ENCODE measurements at regions not wholly inside any gene's neighbourhood (a gene's known extent, or its start where the extent isn't known, plus 50 kb on each side); places are given as distances from the start of the nearest gene placed in this dataset.

DNA sequence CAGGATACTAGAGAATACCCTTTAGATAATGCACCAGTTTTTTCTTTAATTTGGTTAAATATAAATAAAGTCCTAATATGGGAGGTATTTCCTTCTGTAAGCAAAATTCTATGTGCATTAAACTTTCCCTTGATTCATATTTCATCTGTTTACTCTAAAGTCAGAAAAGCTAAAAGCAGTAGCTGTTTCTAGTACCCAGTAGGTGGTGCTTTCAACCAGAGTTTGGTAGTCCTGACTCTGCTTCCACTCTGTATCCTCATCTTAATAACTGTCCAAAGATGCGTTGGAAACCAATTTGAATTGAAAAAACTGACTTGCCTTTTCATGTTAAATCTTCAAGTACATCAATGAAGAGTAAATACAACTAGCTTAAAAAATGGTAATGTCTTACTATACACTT lies 1065.2 kb downstream of the JRKL start:
- Histone ChIP-seq H3K9me3 (ENCODE audit: control insufficient read depth in 4 of 4, low read length in 3 of 4) (no peaks in the 10 kb centered on the region), H3K4me1 (ENCODE audit: control insufficient read depth in 4 of 4, insufficient read depth in 4 of 4, low read length in 3 of 4) (no peaks in the 10 kb centered on the region), H3K4me3 (ENCODE audit: low read depth in 1 of 3, low read length in 3 of 3) (no peak overlapping the region), H3K27me3 (ENCODE audit: control insufficient read depth in 4 of 4, insufficient read depth in 4 of 4, low read length in 3 of 4) (no peaks in the 10 kb centered on the region), H3K9ac (ENCODE audit: low read depth in 1 of 2, low read length in 2 of 2) (no peak overlapping the region), H3K36me3 (ENCODE audit: control insufficient read depth in 4 of 4, insufficient read depth in 3 of 4, low read depth in 1 of 4, low read length in 3 of 4) (no peaks in the 10 kb centered on the region), H3K27ac (ENCODE audit: low read depth in 1 of 2, low read length in 2 of 2) (no peak overlapping the region)
- no peak for DNase-seq (ENCODE audit: low spot score)
- WGBS, result 44% methylated on average over 1 of the region's 1 CpG
- TF ChIP-seq HNF4G (IDR thresholded peaks at IDR 0.05) (no peak), RAD21 (IDR thresholded peaks at IDR 0.05) (peak; percentile 43 to 46), FOXA1 (IDR thresholded peaks at IDR 0.05) (no peak)
- TF ChIP-seq, protein P1, sequence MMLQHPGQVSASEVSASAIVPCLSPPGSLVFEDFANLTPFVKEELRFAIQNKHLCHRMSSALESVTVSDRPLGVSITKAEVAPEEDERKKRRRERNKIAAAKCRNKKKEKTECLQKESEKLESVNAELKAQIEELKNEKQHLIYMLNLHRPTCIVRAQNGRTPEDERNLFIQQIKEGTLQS (IDR thresholded peaks at IDR 0.05), result no peak
- TF ChIP-seq, protein P2, sequence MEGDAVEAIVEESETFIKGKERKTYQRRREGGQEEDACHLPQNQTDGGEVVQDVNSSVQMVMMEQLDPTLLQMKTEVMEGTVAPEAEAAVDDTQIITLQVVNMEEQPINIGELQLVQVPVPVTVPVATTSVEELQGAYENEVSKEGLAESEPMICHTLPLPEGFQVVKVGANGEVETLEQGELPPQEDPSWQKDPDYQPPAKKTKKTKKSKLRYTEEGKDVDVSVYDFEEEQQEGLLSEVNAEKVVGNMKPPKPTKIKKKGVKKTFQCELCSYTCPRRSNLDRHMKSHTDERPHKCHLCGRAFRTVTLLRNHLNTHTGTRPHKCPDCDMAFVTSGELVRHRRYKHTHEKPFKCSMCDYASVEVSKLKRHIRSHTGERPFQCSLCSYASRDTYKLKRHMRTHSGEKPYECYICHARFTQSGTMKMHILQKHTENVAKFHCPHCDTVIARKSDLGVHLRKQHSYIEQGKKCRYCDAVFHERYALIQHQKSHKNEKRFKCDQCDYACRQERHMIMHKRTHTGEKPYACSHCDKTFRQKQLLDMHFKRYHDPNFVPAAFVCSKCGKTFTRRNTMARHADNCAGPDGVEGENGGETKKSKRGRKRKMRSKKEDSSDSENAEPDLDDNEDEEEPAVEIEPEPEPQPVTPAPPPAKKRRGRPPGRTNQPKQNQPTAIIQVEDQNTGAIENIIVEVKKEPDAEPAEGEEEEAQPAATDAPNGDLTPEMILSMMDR (IDR thresholded peaks at IDR 0.05; ENCODE audit: low read depth, low read length, missing input control), result peak; percentile 5

DNA sequence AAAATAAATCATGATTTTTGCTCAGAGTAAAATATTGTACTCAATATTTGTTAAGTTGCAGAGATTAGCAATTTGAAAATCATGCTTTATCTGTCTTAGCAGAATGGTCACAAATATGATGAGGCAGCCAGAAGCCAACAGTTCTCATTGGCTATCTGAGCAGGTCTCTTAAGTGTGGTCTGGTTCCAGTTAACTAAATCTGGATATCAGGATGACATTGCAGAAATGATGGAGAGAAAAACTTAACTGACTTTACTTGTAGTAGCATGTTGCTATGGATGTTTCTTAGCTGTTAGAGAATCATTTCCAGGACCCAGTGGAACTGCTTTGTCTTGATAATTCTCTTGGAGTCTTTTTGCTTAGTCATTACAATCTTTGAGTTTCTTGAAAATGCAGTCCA lies 1070.3 kb downstream of the JRKL start:
- Histone ChIP-seq H3K36me3 (ENCODE audit: control insufficient read depth in 4 of 4, insufficient read depth in 3 of 4, low read depth in 1 of 4, low read length in 3 of 4) (no peaks in the 10 kb centered on the region), H3K27ac (ENCODE audit: low read depth in 1 of 2, low read length in 2 of 2) (no peak overlapping the region), H3K4me1 (ENCODE audit: control insufficient read depth in 4 of 4, insufficient read depth in 4 of 4, low read length in 3 of 4) (no peaks in the 10 kb centered on the region), H3K9me3 (ENCODE audit: control insufficient read depth in 4 of 4, low read length in 3 of 4) (peaks cover 0 to 5% (median 3%) of the 10 kb centered on the region in 4 donors), H3K9ac (ENCODE audit: low read depth in 1 of 2, low read length in 2 of 2) (no peak overlapping the region), H3K4me3 (ENCODE audit: low read depth in 1 of 3, low read length in 3 of 3) (no peak overlapping the region), H3K27me3 (ENCODE audit: control insufficient read depth in 4 of 4, insufficient read depth in 4 of 4, low read length in 3 of 4) (no peaks in the 10 kb centered on the region)
- no peak for DNase-seq (ENCODE audit: low spot score)
- TF ChIP-seq EGR1 (IDR thresholded peaks at IDR 0.05; ENCODE audit: low read depth in 2 of 2) (no peak), RXRA (IDR thresholded peaks at IDR 0.05) (no peak), TAF1 (conservative IDR thresholded peaks at IDR 0.05) (no peak), JUND (IDR thresholded peaks at IDR 0.05) (no peak), GABPA (IDR thresholded peaks at IDR 0.05 in 1 of 2, conservative IDR thresholded peaks at IDR 0.05 in 1 of 2) (no peak), YY1 (IDR thresholded peaks at IDR 0.05) (no peak), RAD21 (IDR thresholded peaks at IDR 0.05) (no peak), HNF4G (IDR thresholded peaks at IDR 0.05) (no peak), FOXA2 (IDR thresholded peaks at IDR 0.05) (no peak)
- TF ChIP-seq, protein P1 (IDR thresholded peaks at IDR 0.05), result no peak
- TF ChIP-seq, protein P3, sequence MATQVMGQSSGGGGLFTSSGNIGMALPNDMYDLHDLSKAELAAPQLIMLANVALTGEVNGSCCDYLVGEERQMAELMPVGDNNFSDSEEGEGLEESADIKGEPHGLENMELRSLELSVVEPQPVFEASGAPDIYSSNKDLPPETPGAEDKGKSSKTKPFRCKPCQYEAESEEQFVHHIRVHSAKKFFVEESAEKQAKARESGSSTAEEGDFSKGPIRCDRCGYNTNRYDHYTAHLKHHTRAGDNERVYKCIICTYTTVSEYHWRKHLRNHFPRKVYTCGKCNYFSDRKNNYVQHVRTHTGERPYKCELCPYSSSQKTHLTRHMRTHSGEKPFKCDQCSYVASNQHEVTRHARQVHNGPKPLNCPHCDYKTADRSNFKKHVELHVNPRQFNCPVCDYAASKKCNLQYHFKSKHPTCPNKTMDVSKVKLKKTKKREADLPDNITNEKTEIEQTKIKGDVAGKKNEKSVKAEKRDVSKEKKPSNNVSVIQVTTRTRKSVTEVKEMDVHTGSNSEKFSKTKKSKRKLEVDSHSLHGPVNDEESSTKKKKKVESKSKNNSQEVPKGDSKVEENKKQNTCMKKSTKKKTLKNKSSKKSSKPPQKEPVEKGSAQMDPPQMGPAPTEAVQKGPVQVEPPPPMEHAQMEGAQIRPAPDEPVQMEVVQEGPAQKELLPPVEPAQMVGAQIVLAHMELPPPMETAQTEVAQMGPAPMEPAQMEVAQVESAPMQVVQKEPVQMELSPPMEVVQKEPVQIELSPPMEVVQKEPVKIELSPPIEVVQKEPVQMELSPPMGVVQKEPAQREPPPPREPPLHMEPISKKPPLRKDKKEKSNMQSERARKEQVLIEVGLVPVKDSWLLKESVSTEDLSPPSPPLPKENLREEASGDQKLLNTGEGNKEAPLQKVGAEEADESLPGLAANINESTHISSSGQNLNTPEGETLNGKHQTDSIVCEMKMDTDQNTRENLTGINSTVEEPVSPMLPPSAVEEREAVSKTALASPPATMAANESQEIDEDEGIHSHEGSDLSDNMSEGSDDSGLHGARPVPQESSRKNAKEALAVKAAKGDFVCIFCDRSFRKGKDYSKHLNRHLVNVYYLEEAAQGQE (IDR thresholded peaks at IDR 0.05), result no peak
- TF ChIP-seq, protein P4, sequence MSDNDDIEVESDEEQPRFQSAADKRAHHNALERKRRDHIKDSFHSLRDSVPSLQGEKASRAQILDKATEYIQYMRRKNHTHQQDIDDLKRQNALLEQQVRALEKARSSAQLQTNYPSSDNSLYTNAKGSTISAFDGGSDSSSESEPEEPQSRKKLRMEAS (IDR thresholded peaks at IDR 0.05), result no peak
